ENCODE measurements at regions not wholly inside any gene's neighbourhood (a gene's known extent, or its start where the extent isn't known, plus 50 kb on each side); places are given as distances from the start of the nearest gene placed in this dataset.
"Not testable (repeated sequence)": the region's sequence is repeated elsewhere in the genome, so short reads cannot be mapped to it uniquely, and the experiment has no call there.

DNA sequence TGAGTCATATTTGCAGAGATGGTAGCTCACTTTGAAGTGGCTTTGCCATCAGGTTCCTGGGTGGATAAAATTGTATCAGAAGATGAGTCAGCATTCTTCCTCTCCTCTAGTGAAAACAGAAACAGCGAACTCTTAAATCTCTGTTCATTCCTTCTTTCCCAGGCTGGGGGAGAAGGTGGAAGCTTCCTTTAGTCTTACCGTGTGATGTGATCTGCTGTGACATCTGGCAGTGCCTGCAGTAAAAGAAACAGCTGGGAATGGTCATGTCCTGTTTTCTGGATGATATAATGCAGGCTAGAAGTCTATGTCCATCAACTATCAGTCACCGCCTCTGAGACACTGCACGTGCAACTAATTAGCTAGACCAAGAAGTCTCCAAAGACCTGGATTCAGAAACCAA lies 171.6 kb downstream of the VAPA start:
- DNase-seq (ENCODE audit: low spot score), result no peak

DNA sequence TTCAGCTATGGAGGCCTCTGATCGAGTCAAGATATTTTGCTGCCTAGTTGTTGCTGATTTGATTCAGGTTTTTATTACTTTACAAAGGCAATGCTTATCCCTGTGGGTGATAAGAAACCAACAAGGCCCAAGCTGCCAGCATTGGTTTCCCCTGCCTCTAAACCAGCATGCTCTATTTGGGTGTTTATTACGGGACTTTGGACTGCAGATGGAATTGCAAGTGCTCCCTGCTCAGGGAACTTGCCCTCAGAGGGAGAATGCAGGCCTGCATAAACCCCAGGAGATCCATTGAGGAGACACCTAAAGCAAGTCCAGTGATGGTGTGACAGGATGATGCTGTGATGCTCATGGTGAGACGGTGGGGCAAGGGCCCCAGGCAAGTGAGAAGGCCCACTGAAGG lies 172.1 kb downstream of the VAPA start:
- no peak for DNase-seq (ENCODE audit: low spot score)

DNA sequence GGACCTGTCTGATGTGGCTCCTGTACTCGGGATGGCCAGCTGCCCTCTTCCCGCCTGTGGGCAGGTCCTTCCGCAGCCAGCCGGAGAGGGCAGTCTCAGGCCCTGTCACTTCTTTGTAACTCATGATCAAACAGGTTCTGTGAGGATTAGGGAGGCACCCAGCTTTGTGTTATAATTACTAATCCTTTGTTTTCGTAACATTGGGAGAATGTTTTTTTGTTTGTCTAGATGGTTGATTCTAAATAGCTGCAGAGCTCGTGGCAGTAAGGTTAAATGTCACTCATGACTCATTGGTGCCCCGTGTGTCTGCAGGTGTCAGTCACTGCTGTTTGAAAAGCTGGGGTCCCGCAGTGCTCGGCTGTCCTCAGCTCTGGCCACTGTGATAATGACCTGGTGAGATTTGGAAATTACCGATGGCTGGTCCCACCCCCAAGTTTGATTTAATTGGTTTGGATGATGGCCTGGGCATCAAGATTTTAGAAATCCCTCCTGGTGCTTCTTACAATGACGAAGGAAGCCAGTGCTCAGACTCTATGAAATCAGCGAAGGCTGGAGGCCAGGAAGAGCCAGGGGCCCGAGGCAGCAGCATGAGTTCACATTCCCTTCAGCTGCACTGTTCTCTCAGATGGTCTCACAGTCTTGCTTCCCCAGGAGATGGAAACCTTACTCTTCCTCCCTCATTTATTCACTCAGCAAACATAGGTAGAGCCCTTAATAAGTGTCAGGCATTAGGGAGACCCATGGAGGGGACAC lies 172.8 kb downstream of the VAPA start:
- peak; percentile 46 for DNase-seq (ENCODE audit: low spot score)

DNA sequence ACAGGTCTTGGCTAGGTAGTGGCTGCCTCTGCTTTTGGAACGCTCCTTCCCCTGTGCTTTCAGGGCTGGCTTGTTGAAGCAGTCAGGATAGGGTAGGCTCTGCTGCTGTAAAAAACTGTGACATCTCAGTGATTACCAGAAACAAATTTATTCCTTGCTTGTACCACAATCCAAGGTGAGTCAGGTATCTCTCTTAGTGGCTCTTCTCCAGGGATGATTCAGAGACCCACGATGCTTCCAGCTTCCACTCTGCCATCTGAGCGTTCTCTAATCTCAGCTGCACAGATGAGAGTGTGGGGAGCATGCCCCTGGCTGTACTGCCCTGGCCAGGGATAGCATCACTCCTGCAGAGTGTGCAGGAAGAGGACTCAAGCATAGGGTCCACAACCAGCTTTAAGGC lies 174.9 kb downstream of the VAPA start:
- no peak for DNase-seq (ENCODE audit: low spot score)

DNA sequence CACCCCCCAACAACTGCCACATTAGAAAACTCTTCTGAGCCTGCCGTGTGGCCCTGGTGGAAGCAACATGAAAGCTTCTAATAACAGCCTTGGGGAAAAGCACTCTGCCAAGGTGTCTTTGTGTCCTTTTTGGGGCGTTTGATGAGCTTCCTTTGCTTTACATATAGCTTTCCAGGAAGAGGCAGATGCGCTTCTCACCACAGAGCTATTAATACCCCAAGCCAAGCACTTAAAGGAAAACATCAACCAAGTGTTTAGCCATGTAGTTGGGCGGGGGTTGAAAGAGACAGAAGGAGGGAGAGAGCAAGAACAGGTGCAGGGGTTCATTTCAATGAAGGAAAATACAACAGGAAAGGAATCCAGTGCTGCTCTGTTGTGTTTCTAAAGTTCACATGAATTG lies 176.1 kb downstream of the VAPA start:
- no peak for DNase-seq (ENCODE audit: low spot score)

DNA sequence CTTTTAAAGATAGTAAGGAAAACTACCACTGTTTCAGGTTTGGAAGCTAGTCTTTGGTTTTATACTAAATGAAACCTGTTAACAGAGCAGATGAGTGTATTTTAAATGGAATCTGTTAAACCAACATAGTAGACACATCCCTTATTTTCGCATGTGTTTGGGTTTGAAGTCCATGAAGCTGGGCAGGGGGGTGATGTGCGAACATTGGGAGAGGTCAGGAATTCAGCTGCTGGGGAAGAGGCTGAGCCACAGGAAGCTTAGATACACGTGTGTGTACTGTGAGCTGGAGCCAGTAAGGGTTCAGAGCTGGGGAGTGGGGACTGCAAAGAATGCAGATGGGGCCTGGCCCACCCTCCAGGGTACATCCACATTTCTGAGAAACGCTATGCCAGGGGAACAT lies 176.9 kb downstream of the VAPA start:
- DNase-seq (ENCODE audit: low spot score), result no peak

DNA sequence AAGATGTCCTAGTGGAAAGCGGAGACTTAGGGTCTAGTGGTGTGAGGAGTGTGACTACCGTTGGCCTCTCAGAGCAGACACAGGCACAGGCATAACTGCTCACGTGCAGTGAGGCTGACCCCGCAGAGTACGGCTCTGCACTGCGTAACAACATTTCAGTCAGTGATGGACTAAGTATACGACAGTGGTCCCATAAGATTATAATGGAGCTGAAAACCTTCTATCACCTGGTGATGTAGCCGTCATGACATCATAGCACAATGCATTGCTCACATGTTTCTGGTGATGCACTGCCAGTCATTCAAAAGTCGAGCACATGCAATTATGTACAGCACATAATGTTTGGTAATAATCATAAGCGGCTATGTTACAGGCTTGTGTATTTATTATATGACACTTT lies 179.6 kb downstream of the VAPA start:
- no peak for DNase-seq (ENCODE audit: low spot score)

DNA sequence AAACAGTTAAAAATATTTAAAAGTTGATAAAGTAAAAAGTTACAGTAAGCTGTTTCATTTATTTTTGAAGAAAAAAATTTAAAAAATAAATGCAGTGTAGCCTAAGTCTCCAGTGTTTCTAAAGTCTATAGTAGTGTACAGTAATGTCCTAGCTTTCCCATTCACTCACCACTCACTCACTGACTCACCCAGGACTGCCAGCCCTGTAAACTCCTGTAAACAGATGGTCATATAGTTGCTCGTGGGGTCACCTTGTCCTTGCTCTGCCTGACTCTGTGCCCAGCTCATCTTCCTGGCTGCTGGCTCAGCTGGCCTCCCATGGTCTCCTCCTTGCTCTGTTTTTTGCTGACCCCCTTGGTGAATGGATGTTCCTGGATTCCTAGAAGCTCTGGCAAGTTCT lies 180.3 kb downstream of the VAPA start:
- DNase-seq (ENCODE audit: low spot score), result no peak

DNA sequence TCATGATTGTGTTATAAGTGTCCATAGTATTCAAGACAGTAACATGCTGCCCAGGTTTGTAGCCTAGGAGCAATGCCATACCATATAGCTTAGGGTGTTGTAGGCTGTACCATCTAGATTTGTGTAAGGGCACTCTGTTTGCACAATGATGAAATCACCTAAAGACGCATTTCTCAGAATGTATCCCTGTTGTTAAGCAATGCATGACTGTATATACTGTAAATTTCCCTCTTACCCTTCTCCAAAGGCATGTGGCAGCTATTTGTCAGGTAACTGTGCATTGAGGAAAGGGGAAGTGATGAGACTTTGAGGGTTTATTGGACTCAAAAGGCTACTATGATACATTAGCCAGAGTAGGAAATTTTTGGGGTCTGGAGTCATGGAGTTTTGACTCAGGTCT lies 180.8 kb downstream of the VAPA start:
- no peak for DNase-seq (ENCODE audit: low spot score)

DNA sequence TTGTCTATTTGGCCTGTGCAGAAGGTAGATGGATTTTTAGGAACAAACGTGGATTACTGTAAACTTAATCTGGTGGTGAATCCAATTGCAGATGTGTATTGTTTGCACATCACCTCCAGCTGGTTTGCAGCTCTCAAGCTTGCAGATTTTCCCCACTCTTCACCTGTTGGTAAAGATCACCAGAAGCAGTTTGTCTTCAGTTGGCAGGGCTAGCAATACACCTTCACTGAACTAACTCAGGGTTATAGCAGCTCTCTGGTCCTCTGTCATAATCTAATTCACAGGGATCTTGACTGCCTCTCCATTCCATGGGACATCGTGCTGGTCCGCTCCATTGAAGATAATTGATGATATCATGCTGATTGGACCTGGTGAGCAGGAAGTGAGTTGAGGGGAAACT lies 181.5 kb downstream of the VAPA start:
- DNase-seq (ENCODE audit: low spot score), result no peak

DNA sequence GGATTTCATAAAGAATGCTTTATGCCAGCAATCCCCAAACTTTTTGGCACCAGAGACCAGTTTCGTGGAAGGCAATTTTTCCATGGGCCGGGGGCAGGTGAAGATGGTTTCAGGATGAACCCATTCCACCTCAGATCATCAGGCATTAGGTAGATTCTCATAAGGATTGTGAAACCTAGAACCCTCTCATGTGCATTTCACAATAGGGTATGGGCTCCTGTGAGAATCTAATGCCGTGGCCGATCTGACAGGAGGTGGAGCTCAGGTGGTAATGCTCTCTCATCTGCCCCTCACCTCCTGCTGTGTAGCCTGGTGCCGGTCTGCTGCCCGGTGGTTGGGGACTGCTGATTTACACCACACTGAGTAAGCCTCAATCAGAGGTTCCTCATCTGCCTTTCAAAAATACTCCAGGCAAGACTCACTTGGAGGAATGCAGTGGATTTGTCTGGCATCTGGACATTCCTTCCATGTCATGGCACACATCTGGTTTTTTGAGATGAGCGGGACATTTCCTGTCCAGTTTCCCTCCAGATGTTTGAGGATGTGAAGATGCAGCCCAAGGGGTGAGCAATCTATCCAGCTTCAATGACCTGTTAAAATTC lies 185.8 kb downstream of the VAPA start:
- DNase-seq (ENCODE audit: low spot score), result no peak

DNA sequence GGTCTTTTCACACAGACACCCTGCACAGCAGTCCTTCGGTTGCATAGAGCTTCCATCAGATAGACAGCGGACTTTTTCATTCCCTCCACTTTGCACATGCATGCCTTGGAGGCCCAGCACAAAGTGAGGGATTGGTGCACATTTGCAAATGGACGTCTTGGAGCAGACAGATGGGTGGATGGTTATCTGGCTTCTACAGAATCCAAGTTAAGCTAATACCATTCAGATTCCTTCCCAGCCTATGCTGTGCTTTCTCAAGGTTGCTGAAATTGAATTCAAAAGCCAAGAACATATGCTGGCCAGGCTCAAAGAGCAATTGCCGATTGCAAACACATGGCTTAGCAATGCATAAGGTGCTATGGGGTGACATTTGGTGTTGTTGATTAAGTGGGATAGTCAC lies 186.4 kb downstream of the VAPA start:
- DNase-seq (ENCODE audit: low spot score), result no peak

DNA sequence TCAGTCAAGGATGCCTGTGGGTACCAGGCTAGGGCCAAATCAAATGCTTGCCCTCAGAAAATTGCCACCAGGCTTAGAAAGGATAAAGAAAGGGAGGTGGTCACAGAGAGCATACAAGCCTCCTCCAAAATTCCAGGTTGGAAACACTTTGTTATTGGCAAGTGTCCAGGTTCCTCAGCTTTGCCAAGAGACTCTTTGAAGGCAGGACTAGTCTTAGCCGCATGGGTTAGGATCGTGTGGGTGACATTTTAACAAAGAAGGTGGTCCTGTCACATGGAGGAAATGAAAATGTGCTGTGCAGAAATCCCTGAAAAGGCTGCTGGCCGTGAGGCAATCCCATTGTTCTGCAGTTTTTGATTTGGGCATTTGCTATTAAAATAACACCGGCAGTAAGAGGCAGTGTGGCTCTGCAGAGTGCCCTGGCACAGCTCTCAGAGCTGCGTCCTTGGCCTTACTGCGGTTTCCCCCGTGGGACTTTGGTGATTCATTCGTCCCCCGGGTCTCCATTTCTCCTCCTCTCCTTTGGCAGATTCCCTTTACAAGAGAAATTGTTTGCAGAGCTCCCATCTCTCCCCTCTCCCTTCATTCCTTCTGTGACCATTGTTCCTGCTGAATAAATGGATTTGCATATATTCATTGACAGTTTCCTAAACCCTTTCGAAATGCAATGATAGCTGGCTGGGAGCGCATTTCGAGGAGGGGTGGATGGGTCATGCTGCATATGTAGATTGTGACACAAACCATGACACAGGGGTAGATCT lies 187.3 kb downstream of the VAPA start:
- no peak for DNase-seq (ENCODE audit: low spot score)

DNA sequence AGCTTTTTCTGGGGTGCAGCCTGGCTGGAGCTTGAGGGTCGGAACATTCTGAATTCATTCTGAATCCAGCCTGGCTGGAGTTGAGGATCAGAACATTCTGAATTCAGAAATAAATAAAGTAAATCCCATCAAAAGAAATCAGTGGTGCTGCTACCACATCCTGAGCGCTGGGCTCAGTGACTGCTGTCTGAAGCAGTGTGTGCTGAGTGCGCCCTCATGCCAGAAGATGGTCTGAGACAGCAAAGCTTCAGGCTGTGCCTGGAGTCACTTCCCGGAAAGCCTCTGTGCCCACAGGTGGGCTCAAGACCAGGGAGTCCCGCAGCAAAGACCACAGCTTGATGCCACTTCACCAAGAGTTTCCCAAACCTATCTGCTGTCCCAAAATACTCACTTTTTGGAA lies 187.9 kb downstream of the VAPA start:
- DNase-seq (ENCODE audit: low spot score), result no peak

DNA sequence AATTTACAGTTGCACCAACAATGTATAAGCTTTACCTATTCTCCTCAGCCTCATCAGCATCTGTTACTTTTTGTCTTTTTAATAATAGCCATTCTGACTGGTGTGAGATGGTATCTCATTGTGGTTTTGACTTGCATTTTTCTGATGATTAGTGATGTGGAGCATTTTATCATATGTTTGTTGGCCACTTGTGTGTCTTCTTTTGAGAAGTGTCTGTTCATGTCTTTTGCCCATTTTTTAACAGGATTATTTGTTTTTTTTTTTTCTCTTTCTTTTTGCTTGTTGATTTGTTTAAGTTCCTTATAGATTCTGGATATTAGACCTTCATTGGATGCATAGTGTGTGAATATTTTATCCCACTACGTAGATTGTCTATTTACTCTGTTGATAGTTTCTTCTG lies 191.3 kb downstream of the VAPA start:
- DNase-seq (ENCODE audit: low spot score), result not testable (repeated sequence)

DNA sequence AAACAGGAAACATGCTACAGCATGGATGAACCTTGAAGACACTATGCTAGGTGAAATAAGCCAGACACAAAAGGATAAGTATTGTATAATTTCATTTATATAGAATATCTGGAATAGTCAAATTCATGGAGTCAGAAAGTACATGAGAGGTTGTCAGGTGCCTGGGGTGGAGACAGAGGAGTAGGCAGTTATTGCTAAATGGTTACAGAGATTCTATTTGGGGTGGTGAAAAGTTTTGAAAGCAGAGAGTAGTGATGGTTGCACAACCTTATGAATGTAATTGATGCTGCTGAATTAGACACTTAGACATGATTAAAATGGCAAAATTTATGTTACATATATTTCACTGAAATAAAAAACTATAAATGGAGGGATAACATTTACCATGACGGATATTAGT lies 197.4 kb downstream of the VAPA start:
- no peak for DNase-seq (ENCODE audit: low spot score)

DNA sequence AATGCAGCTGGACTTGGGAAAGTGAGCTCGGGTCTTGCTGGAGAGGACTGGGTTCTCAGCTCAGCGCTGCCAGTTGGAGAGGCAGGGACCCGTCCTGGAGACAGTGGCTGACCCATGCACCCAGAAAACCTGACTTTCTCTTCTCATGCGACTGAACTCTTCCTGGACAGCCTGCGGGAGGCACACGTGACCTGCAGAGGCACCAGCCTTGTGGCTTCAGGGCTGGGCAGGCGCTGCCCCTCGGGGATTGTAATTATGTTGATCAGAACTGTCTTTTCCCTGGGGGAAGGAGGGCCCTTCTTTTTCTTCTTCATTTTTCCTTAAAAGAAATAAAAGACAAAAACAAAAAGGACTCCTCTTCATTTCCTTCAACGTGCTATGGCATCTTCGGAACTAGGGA lies 198.1 kb downstream of the VAPA start:
- DNase-seq (ENCODE audit: low spot score), result no peak

DNA sequence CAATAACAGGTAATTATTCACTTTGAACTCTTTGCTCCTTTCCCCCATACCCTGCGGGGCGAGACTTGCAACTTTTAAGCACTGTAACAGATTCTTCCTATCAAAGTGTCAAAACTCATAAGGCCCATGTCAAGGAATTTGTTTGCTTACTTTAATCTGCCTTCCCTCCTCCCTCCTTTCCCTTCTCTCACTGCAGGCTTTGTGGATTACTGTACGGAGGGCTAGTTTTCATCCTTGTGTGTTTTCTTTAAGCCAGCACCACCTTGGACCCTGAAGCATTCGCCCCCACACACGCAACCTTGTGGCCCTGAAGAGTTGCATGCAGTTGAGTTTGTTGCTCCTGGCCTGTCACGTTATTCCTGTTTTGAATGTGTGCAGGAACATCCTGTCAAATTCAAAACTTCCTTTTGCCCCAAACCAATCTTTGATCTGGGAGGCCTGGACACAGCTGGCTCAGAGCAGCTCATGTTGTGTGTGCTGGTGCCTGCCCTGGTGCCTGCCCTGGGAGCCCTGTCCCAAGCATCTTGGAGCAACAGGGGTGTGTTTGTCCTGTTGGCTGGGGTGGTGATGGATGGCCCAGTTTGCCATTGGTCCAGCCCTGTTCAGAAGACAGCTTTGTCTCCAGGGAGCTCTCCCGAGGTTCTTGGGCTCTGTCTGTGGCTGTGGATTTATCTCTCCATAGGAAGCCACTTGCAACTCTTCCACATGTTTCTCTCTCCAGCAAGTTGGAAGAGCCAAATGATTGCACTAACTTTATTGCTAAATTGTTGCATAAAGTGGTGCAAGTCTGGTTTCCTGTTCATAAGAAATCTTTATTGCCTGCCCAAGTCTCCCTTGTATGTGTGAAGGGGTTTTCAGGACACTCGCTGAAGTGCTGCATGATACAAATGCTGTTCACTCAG lies 199.6 kb downstream of the VAPA start:
- DNase-seq (ENCODE audit: low spot score), result no peak

DNA sequence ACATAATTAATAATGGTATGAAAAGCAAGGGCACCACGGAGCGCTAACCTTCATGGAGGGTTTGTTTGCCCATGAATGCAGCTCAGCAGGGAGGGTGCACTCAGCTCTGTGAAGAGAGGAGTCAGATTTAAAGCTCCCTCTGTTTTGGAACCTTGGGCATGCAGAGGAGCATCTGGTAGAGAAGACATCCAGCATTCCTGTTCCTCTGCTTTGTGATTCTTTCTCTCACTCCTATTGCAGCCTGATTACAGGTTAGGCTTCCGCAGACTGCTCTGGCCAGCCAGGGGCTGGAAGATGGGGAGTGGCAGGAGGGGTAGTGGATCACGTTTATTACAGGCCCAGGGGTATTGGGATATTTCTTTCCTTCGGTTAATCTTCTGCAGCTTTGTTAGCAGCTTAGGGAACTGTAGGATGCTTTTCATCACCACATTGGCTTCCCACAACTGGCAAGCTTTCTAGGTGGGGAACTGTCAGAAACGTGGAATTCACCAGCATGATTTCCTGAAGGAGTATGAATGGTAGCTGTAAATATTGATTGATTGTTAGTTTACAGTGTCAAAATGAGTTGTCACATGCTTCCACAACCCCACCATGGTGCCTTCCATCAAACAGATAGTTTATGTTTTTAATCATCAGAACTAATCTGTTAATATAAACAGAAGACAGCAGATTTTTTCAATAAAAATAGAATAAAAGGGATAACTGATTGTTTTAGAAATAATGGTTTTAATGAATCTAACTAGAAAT lies 201.1 kb downstream of the VAPA start:
- DNase-seq (ENCODE audit: low spot score), result no peak

DNA sequence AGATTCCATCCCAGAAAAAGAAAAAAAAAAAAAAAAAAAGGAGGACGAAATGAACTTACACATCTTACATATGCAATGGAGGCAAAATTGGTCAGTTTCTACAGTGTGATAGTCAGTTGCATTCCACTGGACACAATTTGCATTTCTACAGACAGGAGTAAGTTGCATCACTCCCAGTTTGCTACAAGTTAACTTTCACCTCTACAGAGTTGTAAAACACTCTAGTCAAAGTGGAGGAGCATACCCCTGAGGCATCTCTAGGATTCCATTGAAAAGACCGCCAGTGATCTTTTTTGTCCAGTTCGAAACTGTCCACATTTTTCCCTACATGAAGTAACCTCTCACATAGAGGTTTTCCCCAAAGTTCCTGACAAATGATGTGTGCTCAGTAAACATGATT lies 202.8 kb downstream of the VAPA start:
- no peak for DNase-seq (ENCODE audit: low spot score)

DNA sequence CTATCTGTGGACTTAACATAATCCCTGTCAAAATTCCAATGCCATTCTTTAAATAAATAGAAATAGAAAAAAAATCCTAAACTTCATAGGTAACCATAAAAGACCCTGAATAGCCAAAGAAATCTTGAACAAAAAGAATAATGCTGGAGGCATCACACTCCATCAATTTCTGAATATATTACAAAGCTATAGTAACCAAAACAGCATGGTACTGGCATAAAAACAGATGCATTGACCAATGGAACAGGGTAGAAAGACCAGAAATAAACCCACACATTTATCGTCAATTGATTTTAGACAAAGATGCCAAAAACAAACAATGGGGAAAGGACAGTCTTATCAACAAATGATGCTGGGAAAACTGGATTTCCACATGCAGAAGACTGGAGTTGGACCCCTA lies 205.7 kb downstream of the VAPA start:
- DNase-seq (ENCODE audit: low spot score), result no peak

Data from HT-29 (cell line).